ENCODE measurements at regions not wholly inside any gene's neighbourhood (a gene's known extent, or its start where the extent isn't known, plus 50 kb on each side); places are given as distances from the start of the nearest gene placed in this dataset.

DNA sequence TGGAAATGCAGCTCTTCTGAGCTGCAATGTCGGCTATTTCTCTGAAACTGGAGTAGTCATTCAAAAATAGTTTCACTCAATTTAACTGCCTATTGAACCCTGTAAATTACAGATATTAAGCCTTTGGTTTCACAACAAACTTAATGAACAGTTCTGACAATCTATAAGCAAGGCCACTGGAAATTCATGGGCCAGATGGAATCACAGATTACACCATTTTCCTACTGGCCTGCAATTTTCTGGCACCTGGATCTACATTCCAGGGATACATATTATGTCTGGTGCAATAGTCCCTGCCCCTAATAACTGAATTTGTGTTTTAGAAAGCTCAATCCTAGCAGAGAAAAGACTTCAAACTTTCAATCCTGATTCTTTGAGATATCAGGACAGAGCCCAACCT, 551.7 kb downstream of the RNF144A start:
- WGBS (ENCODE audit: extremely low coverage, insufficient read length, low lambda C conversion rate): no CpG with 5 or more reads among the region's 1 CpG
- H3K4me1 Mint-ChIP-seq: peaks cover 11 to 18% of the 10 kb centered on the region in 2 experiments
- no peak overlapping the region for H3K18ac ChIP-seq (ENCODE audit: insufficient read length, low read depth, low read length)

More for the DNA sequence above, 551.7 kb downstream of the RNF144A start:
- Mint-ChIP-seq H3K36me3 (ENCODE audit: insufficient read depth in 1 of 3, low read depth in 3 of 3) (no peaks in the 10 kb centered on the region), H3K4me3 (no peak overlapping the region), H3K27ac (no peak overlapping the region), H3K27me3 (ENCODE audit: low read depth) (peaks cover 1% of the 10 kb centered on the region; the same call in 1 of the 2 replicates), H3K9me3 (no peaks in the 10 kb centered on the region)
- Histone ChIP-seq H2BK12ac (ENCODE audit: insufficient read length, low read depth, low read length) (no peak overlapping the region), H3K27me3 (ENCODE audit: insufficient read depth, low read length) (no peaks in the 10 kb centered on the region), H3T11ph (ENCODE audit: low read length) (no peak overlapping the region), H2AFZ (ENCODE audit: low read length) (no peak overlapping the region), H3K4ac (ENCODE audit: low read depth, low read length) (no peak overlapping the region), H3K23me2 (ENCODE audit: insufficient read length, low read depth, low read length, poor library complexity, severe bottlenecking) (no peaks in the 10 kb centered on the region), H4K91ac (ENCODE audit: insufficient read length, low read depth, low read length) (no peak overlapping the region), H2BK20ac (ENCODE audit: low read depth, low read length, poor library complexity, severe bottlenecking) (no peak overlapping the region), H3K9me3 (ENCODE audit: control insufficient read depth, low read depth, low read length) (no peaks in the 10 kb centered on the region), H3K79me2 (ENCODE audit: insufficient read depth, low read length) (no peaks in the 10 kb centered on the region), H3K56ac (ENCODE audit: insufficient read length, low read depth, low read length) (no peak overlapping the region), H3K79me1 (ENCODE audit: insufficient read depth, low read depth, low read length, poor library complexity, severe bottlenecking) (no peaks in the 10 kb centered on the region), H4K20me1 (ENCODE audit: control insufficient read depth, insufficient read depth, insufficient read length) (no peaks in the 10 kb centered on the region), H2BK15ac (ENCODE audit: low read depth, low read length) (no peak overlapping the region), H3K14ac (ENCODE audit: insufficient read depth, low read length) (no peak overlapping the region), H3K9ac (ENCODE audit: extremely low read depth, insufficient read length, low read length) (no peak overlapping the region), H3K4me1 (ENCODE audit: insufficient read depth, low read length) (peaks cover 4% of the 10 kb centered on the region; the same call in 1 of the 2 replicates), H4K5ac (ENCODE audit: insufficient read length, low read depth, low read length) (no peak overlapping the region), H4K8ac (replicated peaks; ENCODE audit: insufficient read length, low read depth, low read length) (no peak overlapping the region), H3K27ac (ENCODE audit: insufficient read length, low read depth, low read length) (no peak overlapping the region), H2AK5ac (ENCODE audit: insufficient read length, low read length) (no peak overlapping the region), H2BK5ac (ENCODE audit: insufficient read length, low read length) (no peak overlapping the region), H3K4me2 (ENCODE audit: insufficient read depth, insufficient read length, low read length) (no peak overlapping the region), H3K23ac (ENCODE audit: insufficient read length, low read depth, low read length) (no peak overlapping the region), H2BK120ac (ENCODE audit: low read depth, low read length, poor library complexity, severe bottlenecking) (no peak overlapping the region)
- DNase-seq: no peak
- TF ChIP-seq, protein P1, sequence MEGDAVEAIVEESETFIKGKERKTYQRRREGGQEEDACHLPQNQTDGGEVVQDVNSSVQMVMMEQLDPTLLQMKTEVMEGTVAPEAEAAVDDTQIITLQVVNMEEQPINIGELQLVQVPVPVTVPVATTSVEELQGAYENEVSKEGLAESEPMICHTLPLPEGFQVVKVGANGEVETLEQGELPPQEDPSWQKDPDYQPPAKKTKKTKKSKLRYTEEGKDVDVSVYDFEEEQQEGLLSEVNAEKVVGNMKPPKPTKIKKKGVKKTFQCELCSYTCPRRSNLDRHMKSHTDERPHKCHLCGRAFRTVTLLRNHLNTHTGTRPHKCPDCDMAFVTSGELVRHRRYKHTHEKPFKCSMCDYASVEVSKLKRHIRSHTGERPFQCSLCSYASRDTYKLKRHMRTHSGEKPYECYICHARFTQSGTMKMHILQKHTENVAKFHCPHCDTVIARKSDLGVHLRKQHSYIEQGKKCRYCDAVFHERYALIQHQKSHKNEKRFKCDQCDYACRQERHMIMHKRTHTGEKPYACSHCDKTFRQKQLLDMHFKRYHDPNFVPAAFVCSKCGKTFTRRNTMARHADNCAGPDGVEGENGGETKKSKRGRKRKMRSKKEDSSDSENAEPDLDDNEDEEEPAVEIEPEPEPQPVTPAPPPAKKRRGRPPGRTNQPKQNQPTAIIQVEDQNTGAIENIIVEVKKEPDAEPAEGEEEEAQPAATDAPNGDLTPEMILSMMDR (conservative IDR thresholded peaks at IDR 0.05): no peak

Measured in H9 (cell line).